Lower leg skin (tissue), 4 donors: ENCODE measurements at regions not wholly inside any gene's neighbourhood (a gene's known extent, or its start where the extent isn't known, plus 50 kb on each side); places are given as distances from the start of the nearest gene placed in this dataset.

Experiments used
- DNase-seq, 2 donors: peaks; one replicate each; pipeline ENCODE4 v3.0.0-alpha.2; 2019; ENCODE audit warnings: low spot score in 2 of 2
- H3K4me3 ChIP-seq: fragments of 200-600 bp; sonication (generic); 2 replicates; pipeline ENCODE4 v1.5.1; 2017; ENCODE audit warnings: mild to moderate bottlenecking, low read depth; ENCODE audit not compliant: poor library complexity, severe bottlenecking
- CTCF ChIP-seq, 3 donors: fragments of 450-650 bp; IDR thresholded peaks; one replicate each; pipeline ENCODE4 v1.5.1; 2016; ENCODE audit warnings: antibody characterized with exemption in 3 of 3, mild to moderate bottlenecking in 3 of 3, moderate library complexity in 2 of 3
- POLR2A ChIP-seq, 2 donors: fragments of 450-650 bp; IDR thresholded peaks; one replicate each; pipeline ENCODE4 v1.6.1; 2016 to 2017; ENCODE audit warnings: antibody characterized with exemption in 2 of 2, mild to moderate bottlenecking in 1 of 2, moderate library complexity in 1 of 2
- WGBS, 2 donors: methylation state at CpG; one replicate each; pipeline ENCODE4 v1.1.5; 2018; 5-methylcytosine and 5-hydroxymethylcytosine counted together
- intact Hi-C: fragments of 100-400 bp; cut with DNase I; formaldehyde crosslinking; loops from one replicate; pipeline ENCODE4 v1.15.0; 2023; ENCODE audit warnings: low total_unique reads

GRCh38 chr20:55685425-55685824, 319.9 kb downstream of the CBLN4 start:
- TF ChIP-seq POLR2A (IDR thresholded peaks at IDR 0.05) (no peak), CTCF (IDR thresholded peaks at IDR 0.05) (no peak)
- no peak for DNase-seq
- intact Hi-C loops: no loop called here
- H3K4me3 ChIP-seq: no peak overlapping the region
- WGBS, 2 donors: 81 to 84% methylated on average over 4 of the region's 4 CpGs

- TF ChIP-seq CTCF (IDR thresholded peaks at IDR 0.05) (no peak), POLR2A (IDR thresholded peaks at IDR 0.05) (no peak)
- intact Hi-C loops: no loop called here
- DNase-seq: no peak
- no peak overlapping the region for H3K4me3 ChIP-seq
- 51 to 53% methylated on average over 4 of the region's 4 CpGs for WGBS, 2 donors
Observed at GRCh38 chr20:55684578-55684977, 320.7 kb downstream of the CBLN4 start.

GRCh38 chr20:55678970-55679667, 326.2 kb downstream of the CBLN4 start:
- no peak overlapping the region for H3K4me3 ChIP-seq
- 71 to 72% methylated on average over 5 of the region's 5 CpGs for WGBS, 2 donors
- intact Hi-C loops: no loop called here
- DNase-seq: no peak
- TF ChIP-seq CTCF (IDR thresholded peaks at IDR 0.05): no peak
- TF ChIP-seq POLR2A (IDR thresholded peaks at IDR 0.05): no peak

- no peak for DNase-seq
- H3K4me3 ChIP-seq: no peak overlapping the region
- TF ChIP-seq POLR2A (IDR thresholded peaks at IDR 0.05): no peak
- no peak for TF ChIP-seq CTCF (IDR thresholded peaks at IDR 0.05)
- intact Hi-C loops: no loop called here
- 78 to 91% methylated on average over 3 of the region's 3 CpGs for WGBS, 2 donors
Observed at GRCh38 chr20:55678126-55678525, 327.2 kb downstream of the CBLN4 start.

- TF ChIP-seq CTCF (IDR thresholded peaks at IDR 0.05) (no peak), POLR2A (IDR thresholded peaks at IDR 0.05) (no peak)
- H3K4me3 ChIP-seq: no peak overlapping the region
- no peak for DNase-seq
- intact Hi-C loops: no loop called here
- 86 to 87% methylated on average over 5 of the region's 5 CpGs for WGBS, 2 donors
Observed at GRCh38 chr20:55677011-55677410, 328.3 kb downstream of the CBLN4 start.

- WGBS, 2 donors: 80 to 81% methylated on average over 5 of the region's 5 CpGs
- no peak for TF ChIP-seq POLR2A (IDR thresholded peaks at IDR 0.05)
- TF ChIP-seq CTCF (IDR thresholded peaks at IDR 0.05): no peak
- DNase-seq: no peak
- intact Hi-C loops: no loop called here
- no peak overlapping the region for H3K4me3 ChIP-seq
Observed at GRCh38 chr20:55676097-55676496, 329.2 kb downstream of the CBLN4 start.
